Osteoblast (primary cell): ENCODE measurements at regions not wholly inside any gene's neighbourhood (a gene's known extent, or its start where the extent isn't known, plus 50 kb on each side); places are given as distances from the start of the nearest gene placed in this dataset.

ENCODE experiments used
- DNase-seq: peaks from one replicate; pipeline ENCODE4 v3.0.0; 2011; ENCODE audit warnings: low spot score, mixed read lengths; ENCODE audit not compliant: insufficient read length; ENCODE audit errors: missing footprints
- H2AFZ ChIP-seq: 2 replicates; pipeline ENCODE4 v1.6.0; 2011; ENCODE audit warnings: mild to moderate bottlenecking, low read length
- H3K27ac ChIP-seq: 2 replicates; pipeline ENCODE4 v1.5.1; 2011; ENCODE audit warnings: mild to moderate bottlenecking, low read depth, low read length, moderate library complexity
- H3K27me3 ChIP-seq: 2 replicates; pipeline ENCODE4 v1.6.0; 2012; ENCODE audit warnings: mild to moderate bottlenecking, control low read depth, inconsistent platforms, low read length, moderate library complexity; ENCODE audit not compliant: insufficient read depth
- H3K36me3 ChIP-seq: 2 replicates; pipeline ENCODE4 v1.5.1; 2011; ENCODE audit warnings: mild to moderate bottlenecking, low read length, control low read depth, moderate library complexity; ENCODE audit not compliant: insufficient read depth
- H3K4me1 ChIP-seq: 2 replicates; pipeline ENCODE4 v1.5.1; 2011; ENCODE audit warnings: mild to moderate bottlenecking, low read length, control low read depth, moderate library complexity; ENCODE audit not compliant: insufficient read depth
- H3K4me2 ChIP-seq: 2 replicates; pipeline ENCODE4 v1.6.0; 2011; ENCODE audit warnings: mild to moderate bottlenecking, low read length; ENCODE audit not compliant: insufficient read depth
- H3K4me3 ChIP-seq: fragments of 200-600 bp; sonication (generic); 3 replicates; pipeline ENCODE4 v1.5.1; 2012; ENCODE audit warnings: mild to moderate bottlenecking, low read length, inconsistent platforms; ENCODE audit not compliant: insufficient read depth
- H3K79me2 ChIP-seq: 2 replicates; pipeline ENCODE4 v1.6.0; 2012; ENCODE audit warnings: mild to moderate bottlenecking, low read length, control low read depth, inconsistent platforms; ENCODE audit not compliant: insufficient read depth
- H3K9me3 ChIP-seq: 2 replicates; pipeline ENCODE4 v1.5.1; 2011; ENCODE audit warnings: low read depth, low read length, control low read depth
- H4K20me1 ChIP-seq: 2 replicates; pipeline ENCODE4 v1.6.0; 2012; ENCODE audit warnings: mild to moderate bottlenecking, low read length, control low read depth; ENCODE audit not compliant: insufficient read depth
- CTCF ChIP-seq: IDR thresholded peaks from 2 replicates; pipeline ENCODE4 v1.5.1; 2011; ENCODE audit warnings: mild to moderate bottlenecking, low read depth, low read length, moderate library complexity; ENCODE audit errors: extremely low read depth

- Histone ChIP-seq H3K4me1 (no peaks in the 10 kb centered on the region), H3K27me3 (no peaks in the 10 kb centered on the region), H3K79me2 (no peaks in the 10 kb centered on the region), H3K4me2 (no peak overlapping the region), H4K20me1 (no peaks in the 10 kb centered on the region), H3K36me3 (no peaks in the 10 kb centered on the region), H3K4me3 (no peak overlapping the region), H2AFZ (no peak overlapping the region), H3K27ac (no peak overlapping the region), H3K9me3 (no peaks in the 10 kb centered on the region)
- TF ChIP-seq CTCF = no peak
- no peak for DNase-seq
These were observed 702.4 kb upstream of the LRRC4C start for GRCh38 chr11:42161886-42162285.

DNA sequence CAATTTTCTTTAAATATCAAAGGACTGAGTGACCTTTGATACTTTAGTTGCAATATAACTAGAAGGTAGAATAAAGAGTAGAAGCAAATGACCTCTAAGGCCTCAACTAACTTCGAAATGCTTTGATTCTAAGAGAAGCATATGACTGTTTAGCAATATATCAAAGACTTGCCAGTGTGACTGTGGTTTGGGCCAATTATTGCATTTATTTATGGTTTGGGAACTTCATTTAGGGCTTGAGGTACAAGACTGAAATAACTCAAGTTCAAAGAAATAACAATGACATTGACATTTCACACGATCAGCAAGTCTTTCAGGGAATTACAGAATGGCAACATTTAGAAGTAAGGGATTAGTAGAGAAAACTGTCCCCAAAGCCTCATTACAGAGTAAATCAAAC lies 709.7 kb upstream of the LRRC4C start:
- Histone ChIP-seq H3K36me3 (no peaks in the 10 kb centered on the region), H3K9me3 (no peaks in the 10 kb centered on the region), H3K4me2 (no peak overlapping the region), H3K4me1 (no peaks in the 10 kb centered on the region), H2AFZ (no peak overlapping the region), H3K79me2 (no peaks in the 10 kb centered on the region), H3K27ac (no peak overlapping the region), H3K27me3 (no peaks in the 10 kb centered on the region), H4K20me1 (no peaks in the 10 kb centered on the region), H3K4me3 (no peak overlapping the region)
- no peak for TF ChIP-seq CTCF
- no peak for DNase-seq

- Histone ChIP-seq H4K20me1 (no peaks in the 10 kb centered on the region), H3K4me1 (no peaks in the 10 kb centered on the region), H3K9me3 (no peaks in the 10 kb centered on the region), H3K27ac (no peak overlapping the region), H3K27me3 (no peaks in the 10 kb centered on the region), H2AFZ (no peak overlapping the region), H3K79me2 (no peaks in the 10 kb centered on the region), H3K4me2 (no peak overlapping the region), H3K36me3 (no peaks in the 10 kb centered on the region), H3K4me3 (no peak overlapping the region)
- DNase-seq = no peak
- no peak for TF ChIP-seq CTCF
These were observed 711.1 kb upstream of the LRRC4C start for GRCh38 chr11:42170601-42171000.

DNA sequence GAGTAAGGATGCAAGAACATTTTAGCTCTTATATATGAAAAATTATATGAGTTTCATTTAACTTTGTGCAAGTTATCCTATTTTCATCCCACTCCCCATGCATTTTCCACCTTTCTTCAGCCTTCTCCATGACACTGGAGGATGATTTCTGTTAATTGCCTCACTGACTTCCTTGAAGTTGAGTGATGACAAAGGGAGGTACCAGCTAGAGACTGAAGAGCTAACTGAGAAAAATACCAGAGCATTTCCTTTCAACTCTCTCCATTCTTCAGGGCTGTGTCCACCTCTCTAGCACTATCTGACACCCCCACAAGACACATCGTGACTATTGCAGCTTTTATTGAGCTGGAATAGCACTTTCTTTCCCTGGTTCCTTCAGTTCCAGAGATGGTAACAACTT lies 711.6 kb upstream of the LRRC4C start:
- Histone ChIP-seq H4K20me1 (no peaks in the 10 kb centered on the region), H2AFZ (no peak overlapping the region), H3K79me2 (no peaks in the 10 kb centered on the region), H3K36me3 (no peaks in the 10 kb centered on the region), H3K4me3 (no peak overlapping the region), H3K9me3 (no peaks in the 10 kb centered on the region), H3K4me2 (no peak overlapping the region), H3K4me1 (no peaks in the 10 kb centered on the region), H3K27ac (no peak overlapping the region), H3K27me3 (no peaks in the 10 kb centered on the region)
- no peak for TF ChIP-seq CTCF
- DNase-seq = no peak
